Activated T-cell treated with anti-CD3 and anti-CD28 coated beads, Interleukin-2, amount 50 U/mL, for 72 hours (primary cell): ENCODE measurements at regions not wholly inside any gene's neighbourhood (a gene's known extent, or its start where the extent isn't known, plus 50 kb on each side); places are given as distances from the start of the nearest gene placed in this dataset.

Experiments
- ATAC-seq, 2 donors: fragments of 150-1000 bp; cut with Tn5 transposase; replicated peaks in 1 of 2; 2 replicates each; pipeline ENCODE4 v1.10.0; 2021; ENCODE audit warnings: moderate library complexity in 2 of 2, mild to moderate bottlenecking in 1 of 2
- DNase-seq, 2 donors: peaks; one replicate each; pipeline ENCODE4 v3.0.0; 2021 to 2022; ENCODE audit warnings: mixed read lengths in 1 of 2
- H3K27ac Mint-ChIP-seq: one replicate; pipeline ENCODE4 v1.8.0; 2022; ENCODE audit warnings: mild to moderate bottlenecking, moderate library complexity, mixed read lengths
- H3K27me3 Mint-ChIP-seq: one replicate; pipeline ENCODE4 v1.8.0; 2022; ENCODE audit warnings: low read depth, mixed read lengths
- H3K36me3 Mint-ChIP-seq, 2 donors: one replicate each; pipeline ENCODE4 v1.8.0; 2022; ENCODE audit warnings: mixed read lengths in 2 of 2, mild to moderate bottlenecking in 1 of 2; ENCODE audit not compliant: insufficient read depth in 2 of 2
- H3K4me1 Mint-ChIP-seq: one replicate; pipeline ENCODE4 v1.8.0; 2022; ENCODE audit warnings: low read depth, mixed read lengths
- H3K4me3 Mint-ChIP-seq, 2 donors: one replicate each; pipeline ENCODE4 v1.8.0; 2022; ENCODE audit warnings: mild to moderate bottlenecking in 2 of 2, mixed read lengths in 2 of 2, moderate library complexity in 2 of 2
- H3K9me3 Mint-ChIP-seq, 2 donors: one replicate each; pipeline ENCODE4 v1.8.0; 2022; ENCODE audit warnings: mixed read lengths in 2 of 2

DNA sequence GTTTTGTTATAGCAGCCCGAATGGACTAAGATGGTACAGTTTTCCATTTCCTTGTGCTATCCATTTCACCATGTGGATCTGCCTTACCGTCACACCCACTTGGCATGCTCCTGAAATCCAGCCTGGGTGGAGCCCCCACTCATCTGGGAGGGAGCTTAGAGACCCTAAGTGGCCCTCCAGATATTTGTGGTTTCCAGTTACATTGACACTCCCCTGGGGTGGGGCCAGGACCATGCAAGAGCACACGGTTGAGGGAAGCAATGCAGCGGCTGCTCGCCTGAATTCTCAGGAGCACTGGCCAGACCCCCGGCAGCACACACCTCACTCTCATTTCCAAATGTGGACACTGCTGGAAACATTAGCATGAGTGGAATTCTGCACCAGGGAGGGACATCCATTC, 231.1 kb downstream of the UTP18 start:
- Mint-ChIP-seq H3K27ac (no peak overlapping the region), H3K27me3 (no peaks in the 10 kb centered on the region), H3K4me3 (no peak overlapping the region), H3K36me3 (no peaks in the 10 kb centered on the region), H3K9me3 (no peaks in the 10 kb centered on the region), H3K4me1 (peaks cover 7% of the 10 kb centered on the region)
- ATAC-seq (no peak), DNase-seq (no peak)

DNA sequence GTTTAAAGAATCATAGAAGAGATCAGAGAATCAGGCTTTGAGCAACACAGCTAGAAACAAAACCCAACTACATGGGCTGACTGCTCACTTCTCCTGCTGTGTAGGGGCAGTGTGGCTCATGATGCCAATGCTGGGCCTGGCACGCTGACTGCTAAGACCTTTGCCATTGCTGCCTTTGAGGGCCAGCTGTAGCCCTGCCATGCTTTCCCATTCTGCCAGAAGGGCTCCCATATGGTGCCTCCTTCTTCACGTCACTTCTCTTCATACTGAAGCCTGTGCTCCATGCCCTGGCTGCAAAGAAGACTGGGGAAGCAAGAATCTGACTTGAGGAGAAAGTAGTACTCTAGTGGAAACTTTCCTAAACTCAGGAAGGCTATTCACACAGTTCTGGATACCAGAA, 232.9 kb downstream of the UTP18 start:
- H3K4me3 Mint-ChIP-seq: no peak overlapping the region
- H3K36me3 Mint-ChIP-seq: no peaks in the 10 kb centered on the region
- peaks cover under 1% of the 10 kb centered on the region for H3K4me1 Mint-ChIP-seq
- DNase-seq (no peak), ATAC-seq (no peak)
- H3K27me3 Mint-ChIP-seq: no peaks in the 10 kb centered on the region
- no peak overlapping the region for H3K27ac Mint-ChIP-seq
- no peaks in the 10 kb centered on the region for H3K9me3 Mint-ChIP-seq

DNA sequence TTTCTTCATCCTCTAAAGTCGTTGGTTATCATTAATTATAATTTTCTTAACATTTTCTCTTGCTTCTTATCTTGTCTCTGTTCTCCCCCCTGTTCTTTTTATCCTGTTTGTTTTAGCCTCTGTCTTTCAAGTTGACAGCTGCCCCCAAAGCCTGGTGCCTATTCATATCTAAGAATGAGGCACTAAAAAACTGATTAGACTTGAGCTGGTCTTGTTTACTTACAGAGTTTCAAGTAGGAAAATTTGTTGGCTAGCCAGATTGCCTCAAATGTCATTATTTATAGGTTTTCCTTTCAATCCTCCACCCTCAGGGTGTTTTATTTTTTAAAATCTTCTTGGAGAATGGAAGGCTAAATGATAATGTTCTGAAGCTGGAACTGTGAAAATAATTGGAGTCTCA, 236.0 kb downstream of the UTP18 start:
- no peaks in the 10 kb centered on the region for H3K36me3 Mint-ChIP-seq
- no peaks in the 10 kb centered on the region for H3K9me3 Mint-ChIP-seq
- ATAC-seq: no peak
- H3K27me3 Mint-ChIP-seq: no peaks in the 10 kb centered on the region
- no peak for DNase-seq
- no peak overlapping the region for H3K27ac Mint-ChIP-seq
- H3K4me1 Mint-ChIP-seq: no peaks in the 10 kb centered on the region
- H3K4me3 Mint-ChIP-seq: no peak overlapping the region

DNA sequence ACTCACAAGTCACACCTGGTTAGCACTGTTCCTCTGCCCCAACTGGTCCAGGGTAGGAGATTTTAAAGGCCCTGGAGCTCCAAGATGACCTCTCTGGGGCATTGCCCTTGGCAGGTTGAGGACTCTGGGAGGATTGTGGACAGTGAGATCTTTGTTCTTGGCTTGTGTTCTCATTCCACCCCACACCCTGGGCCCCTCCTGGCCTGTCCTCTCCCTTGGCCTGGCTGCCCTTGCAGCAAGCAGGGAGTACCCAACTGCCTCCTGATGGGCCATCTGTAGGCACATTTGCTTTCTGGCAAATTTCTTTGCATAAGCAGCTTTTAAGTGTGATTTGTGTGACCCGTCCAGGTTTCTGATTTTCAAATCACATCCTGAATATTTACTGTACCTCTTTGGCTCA, 239.6 kb downstream of the UTP18 start:
- ATAC-seq (no peak), DNase-seq (no peak)
- Mint-ChIP-seq H3K4me1 (no peaks in the 10 kb centered on the region), H3K9me3 (no peaks in the 10 kb centered on the region), H3K4me3 (no peak overlapping the region), H3K27ac (no peak overlapping the region), H3K27me3 (no peaks in the 10 kb centered on the region), H3K36me3 (no peaks in the 10 kb centered on the region)

- H3K4me3 Mint-ChIP-seq: no peak overlapping the region
- H3K4me1 Mint-ChIP-seq: no peaks in the 10 kb centered on the region
- no peaks in the 10 kb centered on the region for H3K9me3 Mint-ChIP-seq
- no peaks in the 10 kb centered on the region for H3K27me3 Mint-ChIP-seq
- ATAC-seq (no peak), DNase-seq (no peak)
- H3K36me3 Mint-ChIP-seq: no peaks in the 10 kb centered on the region
- H3K27ac Mint-ChIP-seq: no peak overlapping the region
These were observed 240.1 kb downstream of the UTP18 start for GRCh38 chr17:51500454-51500853.

GRCh38 chr17:51505450-51505849, 245.1 kb downstream of the UTP18 start:
- no peaks in the 10 kb centered on the region for H3K27me3 Mint-ChIP-seq
- no peak overlapping the region for H3K27ac Mint-ChIP-seq
- H3K36me3 Mint-ChIP-seq: no peaks in the 10 kb centered on the region
- DNase-seq (no peak), ATAC-seq (no peak)
- no peaks in the 10 kb centered on the region for H3K4me1 Mint-ChIP-seq
- no peak overlapping the region for H3K4me3 Mint-ChIP-seq
- no peaks in the 10 kb centered on the region for H3K9me3 Mint-ChIP-seq

- DNase-seq (no peak), ATAC-seq (no peak)
- no peaks in the 10 kb centered on the region for H3K27me3 Mint-ChIP-seq
- no peaks in the 10 kb centered on the region for H3K9me3 Mint-ChIP-seq
- H3K36me3 Mint-ChIP-seq: no peaks in the 10 kb centered on the region
- no peak overlapping the region for H3K4me3 Mint-ChIP-seq
- H3K27ac Mint-ChIP-seq: no peak overlapping the region
- peaks cover 7% of the 10 kb centered on the region for H3K4me1 Mint-ChIP-seq
These were observed 247.1 kb downstream of the UTP18 start for GRCh38 chr17:51507444-51507843.

DNA sequence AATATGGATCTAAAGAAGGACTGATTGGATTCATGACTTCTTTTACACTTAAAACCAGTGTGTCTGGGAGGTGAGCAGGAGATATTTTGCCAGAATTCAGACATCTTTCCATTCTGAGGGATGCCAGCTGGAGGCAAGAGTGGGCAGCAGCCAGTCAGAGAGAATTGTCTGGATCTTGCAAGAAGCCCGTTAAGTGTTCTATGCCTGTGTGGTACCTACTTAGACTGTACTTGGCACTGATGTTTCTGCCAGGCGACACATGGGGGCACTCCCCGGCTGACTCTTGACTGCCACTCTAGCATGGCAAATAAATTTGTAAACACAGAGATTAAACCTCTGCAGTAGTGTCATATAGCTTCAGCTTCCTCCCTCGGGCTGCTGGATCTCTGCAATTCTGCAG, 247.7 kb downstream of the UTP18 start:
- H3K9me3 Mint-ChIP-seq: no peaks in the 10 kb centered on the region
- no peaks in the 10 kb centered on the region for H3K36me3 Mint-ChIP-seq
- peaks cover 7% of the 10 kb centered on the region for H3K4me1 Mint-ChIP-seq
- H3K27me3 Mint-ChIP-seq: no peaks in the 10 kb centered on the region
- ATAC-seq (no peak), DNase-seq (no peak)
- no peak overlapping the region for H3K4me3 Mint-ChIP-seq
- H3K27ac Mint-ChIP-seq: no peak overlapping the region

DNA sequence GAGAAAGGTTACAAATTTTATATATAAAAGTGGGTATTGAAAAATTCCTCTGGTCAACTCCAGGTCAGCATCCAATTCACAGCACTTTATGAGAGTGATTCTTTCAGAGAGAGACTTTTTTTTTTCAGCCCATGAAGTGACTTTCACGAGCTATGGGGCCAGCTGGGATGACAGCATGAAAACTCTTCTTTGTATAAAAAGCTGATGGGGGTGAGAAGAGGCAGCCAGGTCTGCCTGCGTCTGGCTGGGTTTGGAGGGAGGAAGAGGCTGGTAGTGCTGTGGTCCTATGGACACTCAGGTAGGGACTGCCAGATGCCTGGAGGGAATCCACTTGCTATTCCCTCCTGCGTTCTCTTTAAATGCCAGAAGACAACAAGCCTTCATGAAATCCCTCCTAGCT, 250.6 kb downstream of the UTP18 start:
- H3K9me3 Mint-ChIP-seq: peaks cover 0 to 1% of the 10 kb centered on the region in 2 donors
- no peak overlapping the region for H3K4me3 Mint-ChIP-seq
- no peak for ATAC-seq
- no peak for DNase-seq
- no peaks in the 10 kb centered on the region for H3K36me3 Mint-ChIP-seq
- H3K27ac Mint-ChIP-seq: no peak overlapping the region
- H3K27me3 Mint-ChIP-seq: no peaks in the 10 kb centered on the region
- peaks cover 7% of the 10 kb centered on the region for H3K4me1 Mint-ChIP-seq

DNA sequence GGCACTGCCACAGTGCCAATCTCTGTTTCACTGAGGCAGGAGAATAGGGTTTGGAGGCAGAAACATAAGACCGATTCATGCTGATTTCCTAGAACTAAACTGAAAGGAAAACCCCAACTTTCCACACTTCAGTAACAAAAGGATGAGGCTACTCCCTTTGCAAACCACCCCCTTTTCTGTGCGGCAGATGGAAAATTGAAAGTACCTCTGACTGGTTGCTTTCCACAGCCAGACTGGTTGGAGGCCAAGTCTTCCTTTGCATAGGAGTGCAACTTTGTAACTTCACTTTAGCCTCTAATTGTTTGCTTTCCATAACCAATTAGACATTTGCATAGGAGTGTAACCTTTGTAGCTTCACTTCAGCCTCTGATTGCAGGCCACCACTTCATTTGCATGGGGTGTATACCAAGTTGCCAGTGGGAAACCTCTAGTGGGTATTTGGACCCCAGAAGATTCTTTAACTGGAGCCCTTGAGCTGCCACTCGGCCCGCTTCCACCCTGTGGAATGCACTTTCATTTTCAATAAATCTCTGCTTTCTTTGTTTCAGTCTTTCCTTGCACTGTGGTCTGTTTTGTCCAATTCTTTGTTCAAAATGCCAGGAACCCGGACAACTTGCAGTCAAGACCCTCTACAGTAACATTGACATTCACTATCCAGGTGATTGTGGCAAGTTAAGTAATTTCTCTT, 252.0 kb downstream of the UTP18 start:
- H3K27me3 Mint-ChIP-seq: no peaks in the 10 kb centered on the region
- no peak overlapping the region for H3K27ac Mint-ChIP-seq
- H3K4me1 Mint-ChIP-seq: peaks cover 7% of the 10 kb centered on the region
- no peaks in the 10 kb centered on the region for H3K36me3 Mint-ChIP-seq
- ATAC-seq (no peak), DNase-seq (no peak)
- H3K9me3 Mint-ChIP-seq: peaks cover 0 to 1% of the 10 kb centered on the region in 2 donors
- H3K4me3 Mint-ChIP-seq: no peak overlapping the region

DNA sequence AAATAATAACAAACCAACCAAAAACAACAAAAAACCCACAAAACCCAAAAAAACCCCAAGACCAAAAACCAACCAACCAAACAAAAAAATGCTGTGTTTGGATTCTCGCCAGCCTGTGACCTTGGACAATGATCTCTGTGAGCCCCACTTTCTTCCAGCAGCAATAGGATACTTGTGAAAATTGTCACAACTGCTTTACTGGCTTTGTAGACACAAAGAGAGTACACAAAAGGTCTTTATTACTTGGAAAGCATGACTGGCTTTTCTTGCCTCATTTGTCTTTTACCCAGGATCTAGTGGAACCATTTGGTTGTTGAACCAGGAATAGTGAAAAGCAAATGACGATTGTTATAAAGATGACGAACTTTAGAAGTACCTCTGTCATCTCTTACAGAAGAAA, 256.6 kb downstream of the UTP18 start:
- H3K36me3 Mint-ChIP-seq: no peaks in the 10 kb centered on the region
- ATAC-seq (no peak), DNase-seq (no peak)
- no peak overlapping the region for H3K4me3 Mint-ChIP-seq
- H3K27me3 Mint-ChIP-seq: peaks cover 3% of the 10 kb centered on the region
- H3K4me1 Mint-ChIP-seq: peaks cover 3% of the 10 kb centered on the region
- peaks cover 0 to 1% of the 10 kb centered on the region in 2 donors for H3K9me3 Mint-ChIP-seq
- H3K27ac Mint-ChIP-seq: no peak overlapping the region

DNA sequence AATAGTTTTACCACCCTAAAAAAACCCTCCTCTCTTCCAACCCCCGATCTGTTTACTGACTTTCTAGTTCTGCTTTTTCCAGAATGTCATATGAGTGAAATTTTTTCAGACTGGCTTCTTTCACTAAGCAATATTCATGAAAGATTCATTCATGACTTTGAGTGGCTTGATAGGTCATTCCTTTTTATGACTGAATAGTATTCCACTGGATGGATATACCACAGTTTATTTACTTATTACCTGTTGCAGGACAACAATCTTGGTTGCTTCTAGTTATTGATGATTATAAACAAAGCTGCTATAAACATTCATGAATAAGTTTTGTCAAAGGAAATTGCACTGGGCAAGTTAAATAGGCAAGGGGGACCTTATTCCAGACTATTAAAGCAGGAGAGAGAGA, 264.2 kb downstream of the UTP18 start:
- DNase-seq (no peak), ATAC-seq (no peak)
- Mint-ChIP-seq H3K4me1 (no peaks in the 10 kb centered on the region), H3K9me3 (peaks cover 0 to 3% of the 10 kb centered on the region in 2 donors), H3K27ac (no peak overlapping the region), H3K4me3 (no peak overlapping the region), H3K36me3 (no peaks in the 10 kb centered on the region), H3K27me3 (peaks cover 22% of the 10 kb centered on the region)

- Mint-ChIP-seq H3K36me3 (no peaks in the 10 kb centered on the region), H3K4me3 (no peak overlapping the region), H3K9me3 (peaks cover 0 to 3% of the 10 kb centered on the region in 2 donors), H3K27ac (no peak overlapping the region), H3K4me1 (no peaks in the 10 kb centered on the region), H3K27me3 (peaks cover 22% of the 10 kb centered on the region)
- no peak for DNase-seq
- no peak for ATAC-seq
These were observed 266.2 kb downstream of the UTP18 start for GRCh38 chr17:51526507-51526906.

DNA sequence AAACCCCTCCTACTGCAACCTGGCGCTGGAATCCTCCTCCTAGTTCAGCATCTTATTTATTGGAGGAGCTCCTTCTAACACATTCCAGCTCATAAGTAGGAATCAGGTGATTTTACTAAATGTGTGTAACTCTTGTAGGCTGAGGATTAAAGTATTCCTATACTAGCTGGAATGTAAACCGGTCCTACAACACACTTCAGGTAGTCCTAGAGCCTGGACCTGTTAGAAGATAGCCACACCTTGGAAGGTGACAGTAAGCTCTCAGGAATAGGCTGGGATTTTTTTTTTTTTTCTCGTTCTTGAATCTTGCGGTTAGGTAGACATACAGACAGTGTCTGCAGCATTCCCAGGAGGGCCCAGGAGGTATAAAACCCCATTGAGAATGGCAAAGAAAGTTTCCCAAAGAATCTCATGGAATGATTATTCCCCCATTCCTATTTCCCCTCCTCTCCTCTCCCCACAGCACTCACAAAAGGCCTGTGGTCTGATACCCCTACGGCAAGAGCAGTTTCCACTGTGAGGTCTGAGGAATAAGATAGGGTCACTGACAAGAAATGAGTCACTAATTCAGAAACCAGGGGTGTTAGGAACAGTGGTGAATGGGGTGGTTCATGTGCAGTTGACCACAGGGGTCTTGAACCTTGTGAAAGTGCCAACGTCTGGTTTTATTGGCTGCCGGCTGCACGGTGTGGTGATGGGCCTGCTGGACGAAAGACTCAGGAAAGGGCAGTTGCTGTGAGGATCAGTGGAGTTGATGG, 267.1 kb downstream of the UTP18 start:
- ATAC-seq: no peak
- DNase-seq: no peak

More for the DNA sequence above, 267.1 kb downstream of the UTP18 start:
- H3K4me3 Mint-ChIP-seq: no peak overlapping the region
- H3K27me3 Mint-ChIP-seq: peaks cover 14% of the 10 kb centered on the region
- H3K4me1 Mint-ChIP-seq: no peaks in the 10 kb centered on the region
- no peaks in the 10 kb centered on the region for H3K36me3 Mint-ChIP-seq
- peaks cover 0 to 3% of the 10 kb centered on the region in 2 donors for H3K9me3 Mint-ChIP-seq
- no peak overlapping the region for H3K27ac Mint-ChIP-seq
